ENCODE measurements at regions not wholly inside any gene's neighbourhood (a gene's known extent, or its start where the extent isn't known, plus 50 kb on each side); places are given as distances from the start of the nearest gene placed in this dataset.

GRCh38 chr7:137157256-137157655 lies 186.3 kb downstream of the PTN start:
- Histone ChIP-seq H3K36me3 (ENCODE audit: control insufficient read depth in 2 of 2, extremely low read depth in 1 of 2, insufficient read depth in 2 of 2, low read length in 2 of 2) (no peaks in the 10 kb centered on the region), H3K9me3 (replicated peaks; ENCODE audit: control insufficient read depth, insufficient read depth, low read length) (no peaks in the 10 kb centered on the region), H3K27me3 (ENCODE audit: control insufficient read depth in 2 of 2, insufficient read depth in 2 of 2, low read length in 2 of 2) (no peaks in the 10 kb centered on the region), H3K9me1 (replicated peaks; ENCODE audit: control insufficient read depth, extremely low read depth, insufficient read depth, low read length) (no peaks in the 10 kb centered on the region), H3K27ac (ENCODE audit: insufficient read depth, low read depth, low read length) (no peak overlapping the region), H4K20me1 (replicated peaks; ENCODE audit: control insufficient read depth, extremely low read depth, insufficient read depth, low read length) (no peaks in the 10 kb centered on the region), H3K4me3 (replicated peaks in 1 of 3; ENCODE audit: insufficient read depth in 1 of 3, low read depth in 1 of 3, low read length in 3 of 3) (no peak overlapping the region), H3K4me1 (ENCODE audit: control insufficient read depth, extremely low read depth, insufficient read depth, low read length) (no peaks in the 10 kb centered on the region), H3K9ac (replicated peaks; ENCODE audit: extremely low read depth, insufficient read depth, low read length) (no peak overlapping the region), H3K79me2 (ENCODE audit: control insufficient read depth, insufficient read depth, low read length) (no peaks in the 10 kb centered on the region), H3K4me2 (ENCODE audit: insufficient read depth, low read length) (no peak overlapping the region), H2AFZ (ENCODE audit: low read depth, low read length) (no peak overlapping the region)
- dilution Hi-C loops (cut with MboI; ENCODE audit: extremely low pct_ligation_motif_present, low sequenced_read_pairs), result no loop called here
- DNase-seq (ENCODE audit: low read depth, low spot score) (no peak), FAIRE-seq (no peak)
- intact Hi-C loops (cut with micrococcal nuclease), result no loop called here
- no peak for TF ChIP-seq FOS (IDR thresholded peaks at IDR 0.05; ENCODE audit: borderline replicate concordance, insufficient read depth, low read length)
- no peak for TF ChIP-seq POLR2AphosphoS5 (IDR thresholded peaks at IDR 0.05; ENCODE audit: insufficient read depth, low read depth, low read length)
- TF ChIP-seq GATA2 (IDR thresholded peaks at IDR 0.05; ENCODE audit: insufficient read depth, insufficient read length, low read depth, low read length), result no peak
- no peak for TF ChIP-seq JUN (IDR thresholded peaks at IDR 0.05; ENCODE audit: borderline replicate concordance, insufficient read depth, insufficient read length, low read depth)
- no peak for TF ChIP-seq MYC (IDR thresholded peaks at IDR 0.05; ENCODE audit: low read depth, low read length)
- TF ChIP-seq MAX (IDR thresholded peaks at IDR 0.05; ENCODE audit: insufficient read depth, insufficient read length), result no peak
- no peak for TF ChIP-seq CTCF (IDR thresholded peaks at IDR 0.05; ENCODE audit: extremely low read depth in 1 of 2, insufficient read depth in 1 of 2, low read depth in 1 of 2, low read length in 2 of 2)
- no peak for TF ChIP-seq POLR2A (IDR thresholded peaks at IDR 0.05; ENCODE audit: low read depth, low read length)
- no peak for TF ChIP-seq EZH2 (IDR thresholded peaks at IDR 0.05; ENCODE audit: borderline replicate concordance, low read depth, low read length, severe bottlenecking)
- ChIA-PET CTCF (no interaction called here), POLR2A (no interaction called here)
- no TSS peak for BruUV-seq (replicated peaks)
